GM12875 (cell line): ENCODE measurements at regions not wholly inside any gene's neighbourhood (a gene's known extent, or its start where the extent isn't known, plus 50 kb on each side); places are given as distances from the start of the nearest gene placed in this dataset.

Source experiments
- H3K4me3 ChIP-seq: one replicate; pipeline ENCODE4 v1.5.1; 2011; ENCODE audit warnings: low read depth, low read length, control low read depth
- CTCF ChIP-seq: IDR thresholded peaks from 2 replicates; pipeline ENCODE4 v1.5.1; 2011; ENCODE audit warnings: low read depth, mild to moderate bottlenecking, control low read depth, inconsistent platforms, low read length, moderate library complexity, borderline replicate concordance; ENCODE audit not compliant: insufficient read depth

- no peak for TF ChIP-seq CTCF
- no peak overlapping the region for H3K4me3 ChIP-seq
These were observed 58.7 kb upstream of the GADD45A start for GRCh38 chr1:67626090-67626860.

- TF ChIP-seq CTCF = no peak
- no peak overlapping the region for H3K4me3 ChIP-seq
These were observed 58.2 kb upstream of the GADD45A start for GRCh38 chr1:67626861-67627235.

- no peak for TF ChIP-seq CTCF
- H3K4me3 ChIP-seq = no peak overlapping the region
These were observed 57.7 kb upstream of the GADD45A start for GRCh38 chr1:67627336-67627735.

- no peak overlapping the region for H3K4me3 ChIP-seq
- no peak for TF ChIP-seq CTCF
These were observed 57.1 kb upstream of the GADD45A start for GRCh38 chr1:67627906-67628305.

GRCh38 chr1:67629370-67630075 is 55.5 kb upstream of the GADD45A start:
- H3K4me3 ChIP-seq = no peak overlapping the region
- no peak for TF ChIP-seq CTCF

- H3K4me3 ChIP-seq = no peak overlapping the region
These were observed 54.5 kb upstream of the GADD45A start for GRCh38 chr1:67630438-67631045.

More at GRCh38 chr1:67630438-67631045, 54.5 kb upstream of the GADD45A start:
- TF ChIP-seq CTCF = no peak
